Endodermal cell (in vitro differentiated cells): ENCODE measurements at regions not wholly inside any gene's neighbourhood (a gene's known extent, or its start where the extent isn't known, plus 50 kb on each side); places are given as distances from the start of the nearest gene placed in this dataset.

Experiments
- DNase-seq: peaks from one replicate; pipeline ENCODE4 v3.0.0-alpha.2; 2017
- H3K27ac ChIP-seq: 2 replicates; pipeline ENCODE4 v1.5.1; 2013; ENCODE audit warnings: mild to moderate bottlenecking, low read depth, low read length, moderate library complexity
- H3K27me3 ChIP-seq: 2 replicates; pipeline ENCODE4 v1.6.1; 2013; ENCODE audit warnings: mild to moderate bottlenecking, low read length, moderate library complexity; ENCODE audit not compliant: insufficient read depth, control insufficient read depth, poor library complexity, severe bottlenecking
- H3K36me3 ChIP-seq: 2 replicates; pipeline ENCODE4 v1.7.0; 2013; ENCODE audit warnings: mild to moderate bottlenecking, low read length, moderate library complexity; ENCODE audit not compliant: control insufficient read depth, insufficient read depth
- H3K4me1 ChIP-seq: one replicate; pipeline ENCODE4 v1.7.0; 2013; ENCODE audit warnings: low read length; ENCODE audit not compliant: control insufficient read depth, insufficient read depth
- H3K4me3 ChIP-seq: 2 replicates; pipeline ENCODE4 v1.5.1; 2013; ENCODE audit warnings: mild to moderate bottlenecking, low read length, moderate library complexity
- H3K9ac ChIP-seq: 2 replicates; pipeline ENCODE4 v1.6.1; 2013; ENCODE audit warnings: mild to moderate bottlenecking, low read length, moderate library complexity; ENCODE audit not compliant: poor library complexity, severe bottlenecking; ENCODE audit errors: extremely low read depth
- H3K9me3 ChIP-seq: 2 replicates; pipeline ENCODE4 v1.6.1; 2013; ENCODE audit warnings: mild to moderate bottlenecking, low read length, moderate library complexity; ENCODE audit not compliant: control insufficient read depth
- H3K27ac Mint-ChIP-seq: 2 replicates; pipeline ENCODE4 v1.8.0; 2020; ENCODE audit warnings: mixed read lengths
- H3K27me3 Mint-ChIP-seq: 2 replicates; pipeline ENCODE4 v1.8.0; 2021; ENCODE audit warnings: mild to moderate bottlenecking, mixed read lengths; ENCODE audit not compliant: insufficient read depth
- H3K36me3 Mint-ChIP-seq: 2 replicates; pipeline ENCODE4 v1.8.0; 2020; ENCODE audit warnings: low read depth, mixed read lengths
- H3K4me1 Mint-ChIP-seq: 2 replicates; pipeline ENCODE4 v1.8.0; 2020; ENCODE audit warnings: mixed read lengths
- H3K4me3 Mint-ChIP-seq: 2 replicates; pipeline ENCODE4 v1.8.0; 2020; ENCODE audit warnings: mild to moderate bottlenecking, moderate library complexity, mixed read lengths
- H3K9me3 Mint-ChIP-seq: 2 replicates; pipeline ENCODE4 v1.8.0; 2020; ENCODE audit warnings: mild to moderate bottlenecking, mixed read lengths
- WGBS, 2 experiments: methylation state at CpG; one replicate each; pipeline versions ENCODE4 v1.1.5 to v1.1.7; 2013; ENCODE audit warnings: missing lambda C conversion rate in 2 of 2, mixed read lengths in 1 of 2; ENCODE audit not compliant: insufficient coverage in 1 of 2, insufficient read length in 1 of 2; 5-methylcytosine and 5-hydroxymethylcytosine counted together
- TF ChIP-seq, protein P1 (sequence below): fragments of 200-600 bp; sonication (generic); conservative IDR thresholded peaks from 2 replicates; pipeline ENCODE4 v1.5.0; 2021; ENCODE audit warnings: antibody characterized with exemption, mild to moderate bottlenecking

DNA sequence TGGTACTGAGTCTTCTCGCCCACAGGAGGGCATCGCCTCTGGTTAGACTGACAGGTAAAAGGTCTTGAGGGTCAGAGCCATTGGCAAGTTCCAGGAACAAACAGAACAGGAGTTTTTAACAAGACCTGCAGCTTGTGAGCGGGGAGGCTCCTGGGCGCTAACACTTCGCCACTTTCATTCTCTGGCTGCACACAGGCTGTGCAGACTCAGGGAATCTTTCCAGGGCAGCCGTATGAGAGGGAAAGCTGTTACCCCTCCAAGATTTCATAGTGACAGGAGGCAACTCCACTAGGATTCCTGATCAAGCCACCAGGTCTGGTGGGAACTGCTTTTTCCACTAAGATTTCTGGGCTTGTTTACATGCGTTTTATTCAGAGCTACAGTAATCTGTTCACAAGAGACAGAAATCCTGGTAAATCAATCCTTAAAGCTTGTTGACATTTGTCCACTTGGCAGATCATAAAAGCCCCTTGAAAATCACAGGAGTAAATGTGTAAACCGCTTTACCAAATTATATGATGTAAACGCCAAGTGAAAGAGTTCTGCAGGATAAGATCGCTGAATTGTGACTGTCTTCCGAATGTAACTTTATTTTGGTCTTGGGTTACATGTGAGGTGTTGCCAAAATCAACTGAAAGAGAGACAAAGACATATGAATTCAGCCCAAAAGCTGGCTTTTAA lies 190.6 kb downstream of the MZT1 start:
- no peak overlapping the region for H3K27ac Mint-ChIP-seq
- Histone ChIP-seq H3K27me3 (no peaks in the 10 kb centered on the region), H3K9me3 (no peaks in the 10 kb centered on the region), H3K4me3 (no peak overlapping the region), H3K36me3 (no peaks in the 10 kb centered on the region), H3K9ac (no peak overlapping the region), H3K27ac (no peak overlapping the region), H3K4me1 (no peaks in the 10 kb centered on the region)
- no peak overlapping the region for H3K4me3 Mint-ChIP-seq
- 91 to 93% methylated on average over 11 of the region's 11 CpGs for WGBS, 2 experiments
- TF ChIP-seq, protein P1, sequence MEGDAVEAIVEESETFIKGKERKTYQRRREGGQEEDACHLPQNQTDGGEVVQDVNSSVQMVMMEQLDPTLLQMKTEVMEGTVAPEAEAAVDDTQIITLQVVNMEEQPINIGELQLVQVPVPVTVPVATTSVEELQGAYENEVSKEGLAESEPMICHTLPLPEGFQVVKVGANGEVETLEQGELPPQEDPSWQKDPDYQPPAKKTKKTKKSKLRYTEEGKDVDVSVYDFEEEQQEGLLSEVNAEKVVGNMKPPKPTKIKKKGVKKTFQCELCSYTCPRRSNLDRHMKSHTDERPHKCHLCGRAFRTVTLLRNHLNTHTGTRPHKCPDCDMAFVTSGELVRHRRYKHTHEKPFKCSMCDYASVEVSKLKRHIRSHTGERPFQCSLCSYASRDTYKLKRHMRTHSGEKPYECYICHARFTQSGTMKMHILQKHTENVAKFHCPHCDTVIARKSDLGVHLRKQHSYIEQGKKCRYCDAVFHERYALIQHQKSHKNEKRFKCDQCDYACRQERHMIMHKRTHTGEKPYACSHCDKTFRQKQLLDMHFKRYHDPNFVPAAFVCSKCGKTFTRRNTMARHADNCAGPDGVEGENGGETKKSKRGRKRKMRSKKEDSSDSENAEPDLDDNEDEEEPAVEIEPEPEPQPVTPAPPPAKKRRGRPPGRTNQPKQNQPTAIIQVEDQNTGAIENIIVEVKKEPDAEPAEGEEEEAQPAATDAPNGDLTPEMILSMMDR = peak; percentile 35
- no peaks in the 10 kb centered on the region for H3K9me3 Mint-ChIP-seq
- DNase-seq = no peak
- H3K27me3 Mint-ChIP-seq = peaks cover 4% of the 10 kb centered on the region
- H3K4me1 Mint-ChIP-seq = peaks cover 4% of the 10 kb centered on the region
- no peaks in the 10 kb centered on the region for H3K36me3 Mint-ChIP-seq

DNA sequence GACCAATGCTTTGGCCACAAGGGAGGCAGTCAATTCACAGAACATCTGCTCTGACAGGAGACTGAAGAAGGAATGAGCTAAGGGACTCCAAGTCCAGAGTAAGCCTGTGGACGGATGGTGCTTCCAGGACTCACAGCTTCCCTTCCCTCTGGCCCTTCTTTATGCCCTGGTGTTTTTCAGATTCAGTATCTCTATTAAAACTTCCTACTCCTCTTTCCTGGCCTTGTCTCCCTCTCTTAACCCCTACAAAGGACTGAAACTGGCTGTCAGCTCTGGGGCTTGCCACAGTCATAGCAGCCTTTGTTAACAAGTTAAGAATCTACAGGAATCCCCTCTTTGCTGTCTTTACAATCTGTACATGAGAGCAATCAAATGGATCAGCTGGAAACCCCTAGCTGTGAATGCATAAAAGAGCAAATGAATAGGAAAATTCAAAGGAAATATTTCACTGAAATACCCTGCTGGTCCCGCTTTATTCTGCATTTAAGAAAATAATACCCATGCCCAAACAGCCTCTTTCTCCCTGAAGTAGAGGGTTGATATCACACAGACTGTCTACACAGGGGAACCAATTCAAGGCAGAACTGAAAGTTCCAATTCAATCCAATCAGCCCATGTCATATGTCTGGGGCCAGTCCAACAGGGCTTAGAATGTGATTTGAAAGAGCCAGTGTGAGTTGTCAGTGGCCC lies 192.3 kb downstream of the MZT1 start:
- H3K27ac Mint-ChIP-seq = no peak overlapping the region
- DNase-seq = no peak
- H3K4me1 ChIP-seq = no peaks in the 10 kb centered on the region
- H3K9me3 ChIP-seq = no peaks in the 10 kb centered on the region
- H3K27me3 ChIP-seq = no peaks in the 10 kb centered on the region
- WGBS, 2 experiments = 67 to 72% methylated on average over 2 of the region's 2 CpGs
- peak overlapping the region; percentile 85 for H3K27ac ChIP-seq
- no peak overlapping the region for H3K4me3 ChIP-seq
- H3K36me3 ChIP-seq = no peaks in the 10 kb centered on the region
- TF ChIP-seq, protein P1 = no peak
- H3K4me1 Mint-ChIP-seq = peaks cover 10% of the 10 kb centered on the region
- H3K36me3 Mint-ChIP-seq = no peaks in the 10 kb centered on the region
- H3K9ac ChIP-seq = no peak overlapping the region
- no peaks in the 10 kb centered on the region for H3K9me3 Mint-ChIP-seq
- no peak overlapping the region for H3K4me3 Mint-ChIP-seq
- peaks cover 4% of the 10 kb centered on the region for H3K27me3 Mint-ChIP-seq

DNA sequence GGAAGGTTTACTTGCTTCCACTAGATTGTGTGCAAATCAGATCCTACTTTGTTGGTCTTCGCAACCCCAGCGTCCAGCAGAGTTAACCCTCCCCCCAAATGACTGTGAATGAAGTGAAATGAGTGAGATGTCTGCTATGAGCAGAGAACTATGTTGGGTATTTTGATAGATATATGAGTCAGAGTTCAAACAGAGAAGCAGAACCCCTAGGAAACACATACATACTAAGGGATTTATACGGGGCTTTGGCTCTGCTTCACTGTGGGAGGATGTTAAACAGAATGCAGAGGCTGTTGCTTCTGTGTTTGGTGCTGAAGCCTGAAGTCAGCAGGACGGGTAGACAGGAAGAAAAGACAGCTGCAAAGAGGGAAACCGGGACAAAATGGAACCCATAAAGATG lies 197.0 kb downstream of the MZT1 start:
- Mint-ChIP-seq H3K27ac (no peak overlapping the region), H3K4me3 (no peak overlapping the region), H3K4me1 (peaks cover 20% of the 10 kb centered on the region), H3K36me3 (no peaks in the 10 kb centered on the region), H3K9me3 (no peaks in the 10 kb centered on the region), H3K27me3 (no peaks in the 10 kb centered on the region)
- H3K9ac ChIP-seq = no peak overlapping the region
- H3K36me3 ChIP-seq = no peaks in the 10 kb centered on the region
- H3K27me3 ChIP-seq = no peaks in the 10 kb centered on the region
- no peak overlapping the region for H3K27ac ChIP-seq
- H3K4me1 ChIP-seq = no peaks in the 10 kb centered on the region
- 91% methylated on average over 5 of the region's 5 CpGs; no CpG with 5 or more reads in 1 of the 2 experiments for WGBS, 2 experiments
- H3K9me3 ChIP-seq = no peaks in the 10 kb centered on the region
- no peak overlapping the region for H3K4me3 ChIP-seq
- DNase-seq = no peak
- TF ChIP-seq, protein P1 = no peak
